ENCODE measurements at regions not wholly inside any gene's neighbourhood (a gene's known extent, or its start where the extent isn't known, plus 50 kb on each side); places are given as distances from the start of the nearest gene placed in this dataset.

- BruUV-seq (replicated peaks), result no TSS peak
- Histone ChIP-seq H3K9me3 (ENCODE audit: low read depth, low read length, poor library complexity, severe bottlenecking) (no peaks in the 10 kb centered on the region), H3K4me3 (ENCODE audit: low read depth, low read length, poor library complexity, severe bottlenecking) (no peak overlapping the region), H3K27ac (ENCODE audit: low read depth, low read length, poor library complexity, severe bottlenecking) (no peak overlapping the region), H3K4me1 (ENCODE audit: insufficient read depth, low read length, poor library complexity, severe bottlenecking) (no peaks in the 10 kb centered on the region), H3K27me3 (replicated peaks; ENCODE audit: insufficient read depth, low read depth, low read length, poor library complexity) (no peaks in the 10 kb centered on the region), H3K36me3 (ENCODE audit: insufficient read depth, low read length, poor library complexity, severe bottlenecking) (no peaks in the 10 kb centered on the region)
- no peak for TF ChIP-seq CTCF (conservative IDR thresholded peaks at IDR 0.05; ENCODE audit: low read depth, low read length)
- no peak for TF ChIP-seq EZH2 (IDR thresholded peaks at IDR 0.05; ENCODE audit: borderline replicate concordance, low read depth, low read length, poor library complexity, severe bottlenecking)
- ChIA-PET CTCF (no interaction called here), POLR2A (ENCODE audit: low non-redundant PET) (no interaction called here)
- intact Hi-C loops (cut with micrococcal nuclease; ENCODE audit: unreplicated experiment), result no loop called here
- DNase-seq (ENCODE audit: low spot score), result no peak
These were observed 204.0 kb upstream of the PRKD1 start for GRCh38 chr14:30131581-30132097.

GRCh38 chr14:30132196-30132595 lies 204.5 kb upstream of the PRKD1 start:
- Histone ChIP-seq H3K4me3 (ENCODE audit: low read depth, low read length, poor library complexity, severe bottlenecking) (no peak overlapping the region), H3K27ac (ENCODE audit: low read depth, low read length, poor library complexity, severe bottlenecking) (no peak overlapping the region), H3K4me1 (ENCODE audit: insufficient read depth, low read length, poor library complexity, severe bottlenecking) (no peaks in the 10 kb centered on the region), H3K36me3 (ENCODE audit: insufficient read depth, low read length, poor library complexity, severe bottlenecking) (no peaks in the 10 kb centered on the region), H3K27me3 (replicated peaks; ENCODE audit: insufficient read depth, low read depth, low read length, poor library complexity) (no peaks in the 10 kb centered on the region), H3K9me3 (ENCODE audit: low read depth, low read length, poor library complexity, severe bottlenecking) (no peaks in the 10 kb centered on the region)
- ChIA-PET POLR2A (ENCODE audit: low non-redundant PET) (no interaction called here), CTCF (no interaction called here)
- no TSS peak for BruUV-seq (replicated peaks)
- no peak for TF ChIP-seq EZH2 (IDR thresholded peaks at IDR 0.05; ENCODE audit: borderline replicate concordance, low read depth, low read length, poor library complexity, severe bottlenecking)
- TF ChIP-seq CTCF (conservative IDR thresholded peaks at IDR 0.05; ENCODE audit: low read depth, low read length), result no peak
- intact Hi-C loops (cut with micrococcal nuclease; ENCODE audit: unreplicated experiment), result no loop called here
- no peak for DNase-seq (ENCODE audit: low spot score)

- intact Hi-C loops (cut with micrococcal nuclease; ENCODE audit: unreplicated experiment), result no loop called here
- H3K4me3 ChIP-seq (ENCODE audit: low read depth, low read length, poor library complexity, severe bottlenecking), result no peak overlapping the region
- no peaks in the 10 kb centered on the region for H3K4me1 ChIP-seq (ENCODE audit: insufficient read depth, low read length, poor library complexity, severe bottlenecking)
- no peak for TF ChIP-seq CTCF (conservative IDR thresholded peaks at IDR 0.05; ENCODE audit: low read depth, low read length)
- TF ChIP-seq EZH2 (IDR thresholded peaks at IDR 0.05; ENCODE audit: borderline replicate concordance, low read depth, low read length, poor library complexity, severe bottlenecking), result no peak
- no peaks in the 10 kb centered on the region for H3K9me3 ChIP-seq (ENCODE audit: low read depth, low read length, poor library complexity, severe bottlenecking)
- no peak for DNase-seq (ENCODE audit: low spot score)
- H3K36me3 ChIP-seq (ENCODE audit: insufficient read depth, low read length, poor library complexity, severe bottlenecking), result no peaks in the 10 kb centered on the region
- no peak overlapping the region for H3K27ac ChIP-seq (ENCODE audit: low read depth, low read length, poor library complexity, severe bottlenecking)
- ChIA-PET CTCF (no interaction called here), POLR2A (ENCODE audit: low non-redundant PET) (no interaction called here)
- BruUV-seq (replicated peaks), result no TSS peak
- H3K27me3 ChIP-seq (replicated peaks; ENCODE audit: insufficient read depth, low read depth, low read length, poor library complexity), result no peaks in the 10 kb centered on the region
These were observed 207.3 kb upstream of the PRKD1 start for GRCh38 chr14:30134936-30135335.
